H1 (cell line): ENCODE measurements at regions not wholly inside any gene's neighbourhood (a gene's known extent, or its start where the extent isn't known, plus 50 kb on each side); places are given as distances from the start of the nearest gene placed in this dataset.

Source experiments
- CTCF ChIA-PET: fragments of 300-600 bp; sonication (Branson Sonifier 250); formaldehyde crosslinking; loops from one replicate; lab custom pipeline; 2021; ENCODE audit not compliant: partially characterized antibody; lab: Charles Lee
- POLR2A ChIA-PET: fragments of 300-600 bp; sonication (Branson Sonifier 250); formaldehyde crosslinking; loops from one replicate; lab custom pipeline; 2021; ENCODE audit warnings: inconsistent platforms; ENCODE audit not compliant: partially characterized antibody; lab: Charles Lee
- DNase-seq, 2 experiments: peaks; one replicate each; pipeline versions ENCODE4 v3.0.0 to v3.0.0-alpha.2; 2010 to 2022; ENCODE audit warnings: low spot score in 2 of 2, low read depth in 1 of 2, mixed read lengths in 1 of 2
- FAIRE-seq: peaks from 2 replicates; lab custom pipeline; 2011; peaks lifted over from hg19 to GRCh38; lab: Jason Lieb, UNC
- H2AFZ ChIP-seq: 2 replicates; pipeline ENCODE4 v1.8.1; 2012; ENCODE audit warnings: low read length, inconsistent platforms
- H2AK5ac ChIP-seq: 2 replicates; pipeline ENCODE4 v1.6.1; 2013; ENCODE audit warnings: low read depth, low read length
- H2BK120ac ChIP-seq: replicated peaks from 2 replicates; pipeline ENCODE3; 2013; ENCODE audit warnings: low read depth, low read length, inconsistent platforms
- H2BK12ac ChIP-seq: 2 replicates; pipeline ENCODE4 v1.6.1; 2013; ENCODE audit warnings: low read depth, low read length
- H2BK15ac ChIP-seq: 2 replicates; pipeline ENCODE4 v1.6.1; 2013; ENCODE audit warnings: low read length
- H2BK20ac ChIP-seq: 2 replicates; pipeline ENCODE4 v1.6.1; 2013; ENCODE audit warnings: low read length
- H2BK5ac ChIP-seq: 2 replicates; pipeline ENCODE4 v1.6.1; 2013; ENCODE audit warnings: low read depth, low read length
- H3K14ac ChIP-seq: 2 replicates; pipeline ENCODE4 v1.6.1; 2013; ENCODE audit warnings: inconsistent platforms; ENCODE audit not compliant: insufficient read length
- H3K18ac ChIP-seq: 2 replicates; pipeline ENCODE4 v1.6.1; 2013; ENCODE audit warnings: low read length; ENCODE audit errors: extremely low read depth
- H3K23ac ChIP-seq: 2 replicates; pipeline ENCODE4 v1.6.1; 2013; ENCODE audit warnings: inconsistent platforms; ENCODE audit not compliant: insufficient read length
- H3K23me2 ChIP-seq: 2 replicates; pipeline ENCODE4 v1.6.1; 2013; ENCODE audit warnings: low read depth, low read length
- H3K27ac ChIP-seq: 2 replicates; pipeline ENCODE4 v1.6.1; 2011; ENCODE audit warnings: low read depth, low read length, inconsistent platforms
- H3K27me3 ChIP-seq, 4 experiments: replicated peaks in 1 of 4; 1 replicate in 1 of 4; 2 replicates in 3 of 4; pipeline versions ENCODE4 v1.6.1 to v1.8.1; 2011 to 2013; ENCODE audit warnings: low read length in 3 of 4, mild to moderate bottlenecking in 3 of 4, inconsistent platforms in 2 of 4, mixed read lengths in 2 of 4, moderate library complexity in 1 of 4; ENCODE audit not compliant: control insufficient read depth in 3 of 4, insufficient read depth in 3 of 4; ENCODE audit errors: extremely low read depth in 1 of 4
- H3K36me3 ChIP-seq, 4 experiments: 2 replicates each; pipeline versions ENCODE4 v1.6.1 to v1.8.1; 2011 to 2013; ENCODE audit warnings: mild to moderate bottlenecking in 4 of 4, low read length in 3 of 4, moderate library complexity in 2 of 4, control low read depth in 1 of 4, inconsistent platforms in 1 of 4; ENCODE audit not compliant: insufficient read depth in 4 of 4, control insufficient read depth in 2 of 4
- H3K4ac ChIP-seq: replicated peaks from 2 replicates; pipeline ENCODE3; 2013; ENCODE audit warnings: low read length, low read depth, mixed read lengths, inconsistent platforms; ENCODE audit not compliant: insufficient read length
- H3K4me1 ChIP-seq, 4 experiments: replicated peaks in 1 of 4; 1 replicate in 1 of 4; 2 replicates in 3 of 4; pipeline versions ENCODE4 v1.6.1 to v1.8.1; 2011 to 2013; ENCODE audit warnings: low read length in 3 of 4, inconsistent platforms in 2 of 4, mixed read lengths in 1 of 4; ENCODE audit not compliant: insufficient read depth in 4 of 4, control insufficient read depth in 3 of 4
- H3K4me2 ChIP-seq, 2 experiments: 2 replicates each; pipeline versions ENCODE4 v1.6.1 to v1.8.1; 2011 to 2013; ENCODE audit warnings: low read depth in 2 of 2, low read length in 2 of 2, control low read depth in 1 of 2, inconsistent platforms in 1 of 2, mild to moderate bottlenecking in 1 of 2; ENCODE audit not compliant: insufficient read depth in 1 of 2
- H3K4me3 ChIP-seq, 4 experiments: fragments of 200-600, 300-600 bp in 1 of 4; sonication (generic), shearing (Covaris generic), sonication (Bioruptor Twin) in 1 of 4; 2 replicates each; pipeline versions ENCODE4 v1.5.1 to v1.8.1; 2011 to 2016; ENCODE audit warnings: low read length in 4 of 4, low read depth in 3 of 4, control low read depth in 2 of 4, inconsistent platforms in 2 of 4, mild to moderate bottlenecking in 2 of 4, mixed read lengths in 1 of 4, moderate library complexity in 1 of 4; ENCODE audit not compliant: insufficient read depth in 2 of 4; ENCODE audit errors: extremely low read depth in 1 of 4
- H3K56ac ChIP-seq: replicated peaks from 2 replicates; pipeline ENCODE3; 2013; ENCODE audit warnings: low read depth, mild to moderate bottlenecking, mixed read lengths, low read length, inconsistent platforms; ENCODE audit not compliant: insufficient read length
- H3K79me1 ChIP-seq: 2 replicates; pipeline ENCODE4 v1.6.1; 2013; ENCODE audit warnings: low read depth, low read length, control low read depth
- H3K79me2 ChIP-seq, 2 experiments: 2 replicates each; pipeline versions ENCODE4 v1.6.1 to v1.8.1; 2012 to 2013; ENCODE audit warnings: low read length in 2 of 2, mild to moderate bottlenecking in 2 of 2, inconsistent platforms in 1 of 2; ENCODE audit not compliant: insufficient read depth in 2 of 2, control insufficient read depth in 1 of 2
- H3K9ac ChIP-seq, 4 experiments: replicated peaks in 1 of 4; 1 replicate in 1 of 4; 2 replicates in 3 of 4; pipeline versions ENCODE4 v1.6.1 to v1.8.1; 2011 to 2013; ENCODE audit warnings: low read depth in 3 of 4, low read length in 3 of 4, control low read depth in 2 of 4, mild to moderate bottlenecking in 2 of 4, moderate library complexity in 2 of 4, inconsistent platforms in 1 of 4; ENCODE audit errors: extremely low read depth in 1 of 4
- H3K9me3 ChIP-seq, 2 experiments: 2 replicates each; pipeline versions ENCODE4 v1.6.1 to v1.8.1; 2012 to 2013; ENCODE audit warnings: mild to moderate bottlenecking in 2 of 2, moderate library complexity in 2 of 2, control low read depth in 1 of 2, inconsistent platforms in 1 of 2, low read depth in 1 of 2, low read length in 1 of 2, mixed read lengths in 1 of 2; ENCODE audit not compliant: insufficient read depth in 2 of 2
- H4K20me1 ChIP-seq, 2 experiments: replicated peaks in 1 of 2; 2 replicates each; pipeline versions ENCODE3 to v1.8.1; 2011 to 2013; ENCODE audit warnings: inconsistent platforms in 2 of 2, low read length in 2 of 2, mild to moderate bottlenecking in 1 of 2; ENCODE audit not compliant: insufficient read depth in 2 of 2, control insufficient read depth in 1 of 2
- H4K5ac ChIP-seq: 2 replicates; pipeline ENCODE4 v1.6.1; 2013; ENCODE audit warnings: low read length, low read depth, mixed read lengths, inconsistent platforms; ENCODE audit not compliant: insufficient read length
- H4K8ac ChIP-seq: 2 replicates; pipeline ENCODE4 v1.8.0; 2013; ENCODE audit warnings: mild to moderate bottlenecking, moderate library complexity, low read length, inconsistent platforms; ENCODE audit not compliant: insufficient read depth; ENCODE audit errors: extremely low read depth
- H4K91ac ChIP-seq: replicated peaks from 2 replicates; pipeline ENCODE3; 2013; ENCODE audit warnings: low read length, mixed read lengths, inconsistent platforms; ENCODE audit not compliant: insufficient read length
- CBX8 ChIP-seq: fragments of 300-800, 300-1000 bp; sonication (generic); IDR thresholded peaks from 2 replicates; pipeline ENCODE4 v1.7.1; 2016; ENCODE audit warnings: low read depth, low read length, borderline replicate concordance
- RFX5 ChIP-seq: IDR thresholded peaks from 2 replicates; pipeline ENCODE4 v1.6.1; 2011; ENCODE audit warnings: low read depth, low read length, improper control_type of control experiment, borderline replicate concordance
- WGBS, 2 experiments: shearing (Covaris generic) in 1 of 2; methylation state at CpG; one replicate each; pipeline versions ENCODE4 v1.1.6 to v1.1.7; 2013 to 2015; ENCODE audit warnings: low lambda C conversion rate in 2 of 2, mixed read lengths in 2 of 2, inconsistent platforms in 1 of 2, low coverage in 1 of 2, missing lambda C conversion rate in 1 of 2; ENCODE audit not compliant: insufficient replicate concordance in 2 of 2, insufficient coverage in 1 of 2, insufficient read length in 1 of 2; ENCODE audit errors: extremely low coverage in 1 of 2, missing lambda C conversion rate in 1 of 2; 5-methylcytosine and 5-hydroxymethylcytosine counted together

DNA sequence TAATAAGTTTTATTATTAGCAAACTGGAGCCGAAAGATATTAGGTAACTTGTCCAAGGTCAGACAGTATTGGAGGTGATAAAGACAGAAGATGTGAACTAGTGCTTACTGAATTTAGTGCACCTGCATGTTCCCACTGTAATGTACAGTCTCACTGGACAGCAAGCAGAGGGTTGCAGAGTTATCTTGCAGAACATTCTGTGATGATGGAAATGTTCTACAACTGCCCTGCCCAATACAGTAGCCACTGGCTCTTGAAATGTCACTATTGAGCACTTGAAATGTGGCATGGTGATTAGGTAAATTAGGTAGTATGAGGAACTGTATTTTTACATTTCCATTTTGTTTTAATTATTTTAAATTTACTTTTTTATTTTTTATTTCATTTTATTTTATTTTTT, 356.6 kb downstream of the EPHA4 start:
- Histone ChIP-seq H2AK5ac (no peak overlapping the region), H3K4ac (no peak overlapping the region), H3K27me3 (no peaks in the 10 kb centered on the region), H2BK15ac (no peak overlapping the region), H3K4me2 (no peak overlapping the region), H3K4me3 (no peak overlapping the region), H3K36me3 (no peaks in the 10 kb centered on the region), H2BK120ac (no peak overlapping the region), H3K79me1 (no peaks in the 10 kb centered on the region), H3K27ac (no peak overlapping the region), H4K5ac (no peak overlapping the region), H3K14ac (no peak overlapping the region), H2BK20ac (no peak overlapping the region), H3K23me2 (no peaks in the 10 kb centered on the region), H4K20me1 (no peaks in the 10 kb centered on the region), H3K9me3 (peaks cover 0 to 3% of the 10 kb centered on the region in 2 experiments; a peak in 1 of 4 replicates), H2AFZ (no peak overlapping the region), H4K8ac (no peak overlapping the region), H3K79me2 (no peaks in the 10 kb centered on the region), H3K23ac (no peak overlapping the region), H3K18ac (no peak overlapping the region), H4K91ac (no peak overlapping the region), H3K56ac (no peak overlapping the region), H3K4me1 (no peaks in the 10 kb centered on the region), H3K9ac (no peak overlapping the region), H2BK12ac (no peak overlapping the region), H2BK5ac (no peak overlapping the region)
- FAIRE-seq (no peak), DNase-seq (no peak)
- WGBS, 2 experiments = 100% methylated on average over 1 of the region's 1 CpG; no CpG with 5 or more reads in 1 of the 2 experiments
- POLR2A ChIA-PET = no interaction called here
- CTCF ChIA-PET = no interaction called here
- TF ChIP-seq RFX5 (no peak), CBX8 (no peak)
